GM12878 (cell line): ENCODE measurements at regions not wholly inside any gene's neighbourhood (a gene's known extent, or its start where the extent isn't known, plus 50 kb on each side); places are given as distances from the start of the nearest gene placed in this dataset.

Experiments used
- ATAC-seq: fragments of 200-7000 bp; cut with Tn5 transposase; 3 replicates; pipeline ENCODE4 v1.9.1; 2020; ENCODE audit warnings: mild to moderate bottlenecking, moderate library complexity
- BruUV-seq: library from RNA; stranded (reverse); fragments of 400-500 nt; replicated peaks from 2 replicates; lab custom pipeline; 2021; lab: Mats Ljungman, UMichigan
- CTCF ChIA-PET: fragments of 300-600 bp; sonication (Branson Sonifier 250); formaldehyde crosslinking; extraction: SDS; loops from one replicate; lab custom pipeline; 2021; ENCODE audit warnings: inconsistent platforms; lab: Yijun Ruan, JAX
- POLR2A ChIA-PET: fragments of 350-600 bp; formaldehyde crosslinking; extraction: SDS; loops from one replicate; lab custom pipeline; 2021; ENCODE audit warnings: inconsistent platforms; lab: Charles Lee
- RAD21 ChIA-PET: fragments of 300-600 bp; sonication (Branson Sonifier 250); formaldehyde crosslinking; loops from one replicate; lab custom pipeline; 2023; ENCODE audit warnings: antibody characterized with exemption; ENCODE audit not compliant: unreplicated experiment; lab: Charles Lee
- SMC1A ChIA-PET: fragments of 300-600 bp; sonication (Branson Sonifier 250); formaldehyde crosslinking; loops from one replicate; lab custom pipeline; 2023; ENCODE audit not compliant: unreplicated experiment, uncharacterized antibody; lab: Charles Lee
- DNase-seq: peaks from one replicate; pipeline ENCODE4 v3.0.0-alpha.2; 2011; ENCODE audit warnings: low read depth, low spot score
- FAIRE-seq: peaks from 3 replicates; lab custom pipeline; 2011; peaks lifted over from hg19 to GRCh38; lab: Jason Lieb, UNC
- H2AFZ ChIP-seq: 2 replicates; pipeline ENCODE4 v1.6.0; 2011; ENCODE audit warnings: low read depth, low read length, control low read depth; ENCODE audit not compliant: control insufficient read depth
- H3K27ac ChIP-seq: 2 replicates; pipeline ENCODE4 v1.5.1; 2011; ENCODE audit warnings: control low read depth; ENCODE audit not compliant: control insufficient read depth, insufficient read depth
- H3K27me3 ChIP-seq, 2 experiments: replicated peaks in 1 of 2; 2 replicates each; pipeline versions ENCODE4 v1.6.0 to v1.6.1; 2011; ENCODE audit warnings: low read length in 1 of 2; ENCODE audit not compliant: control insufficient read depth in 2 of 2, insufficient read depth in 2 of 2
- H3K36me3 ChIP-seq, 2 experiments: 2 replicates each; pipeline ENCODE4 v1.5.1; 2011; ENCODE audit warnings: low read length in 1 of 2; ENCODE audit not compliant: control insufficient read depth in 2 of 2, insufficient read depth in 2 of 2
- H3K4me1 ChIP-seq: 2 replicates; pipeline ENCODE4 v1.6.1; 2011; ENCODE audit warnings: mild to moderate bottlenecking, low read length, moderate library complexity, mixed read lengths; ENCODE audit not compliant: control insufficient read depth, insufficient read depth
- H3K4me2 ChIP-seq: 2 replicates; pipeline ENCODE4 v1.6.0; 2011; ENCODE audit warnings: control low read depth; ENCODE audit not compliant: control insufficient read depth, insufficient read depth
- H3K4me3 ChIP-seq: fragments of 200-600 bp; sonication (generic); 2 replicates; pipeline ENCODE4 v1.5.1; 2016
- H3K79me2 ChIP-seq: 2 replicates; pipeline ENCODE4 v1.6.0; 2011; ENCODE audit warnings: low read length; ENCODE audit not compliant: control insufficient read depth, insufficient read depth
- H3K9ac ChIP-seq: 2 replicates; pipeline ENCODE4 v1.8.0; 2011; ENCODE audit warnings: low read length, control low read depth, mixed read lengths; ENCODE audit not compliant: control insufficient read depth, insufficient read depth
- H3K9me3 ChIP-seq: replicated peaks from 3 replicates; pipeline ENCODE4 v1.5.1; 2011; ENCODE audit warnings: mild to moderate bottlenecking, low read length; ENCODE audit not compliant: control insufficient read depth, insufficient read depth
- H4K20me1 ChIP-seq: 2 replicates; pipeline ENCODE4 v1.6.0; 2011; ENCODE audit not compliant: control insufficient read depth, insufficient read depth
- BRCA1 ChIP-seq: IDR thresholded peaks from 2 replicates; pipeline ENCODE4 v1.6.1; 2011; ENCODE audit warnings: low read depth, low read length, improper control_type of control experiment
- CHD1 ChIP-seq: IDR thresholded peaks from 2 replicates; pipeline ENCODE4 v1.6.1; 2012; ENCODE audit warnings: low read depth, low read length, improper control_type of control experiment
- CREB1 ChIP-seq: IDR thresholded peaks from 2 replicates; pipeline ENCODE4 v1.6.1; 2012; ENCODE audit warnings: low read depth, mild to moderate bottlenecking, inconsistent platforms
- FOS ChIP-seq: IDR thresholded peaks from 3 replicates; pipeline ENCODE4 v1.6.1; 2011; ENCODE audit warnings: borderline replicate concordance; ENCODE audit not compliant: insufficient read length; ENCODE audit errors: extremely low read depth
- MLLT1 ChIP-seq: fragments of 450-650 bp; IDR thresholded peaks from 2 replicates; pipeline ENCODE4 v1.6.1; 2016; ENCODE audit warnings: mild to moderate bottlenecking
- NR2C2 ChIP-seq: IDR thresholded peaks from 2 replicates; pipeline ENCODE4 v1.6.1; 2011; ENCODE audit warnings: borderline replicate concordance, low read depth; ENCODE audit not compliant: control insufficient read depth, insufficient read length
- PAX5 ChIP-seq: IDR thresholded peaks from 2 replicates; pipeline ENCODE4 v1.6.1; 2011; ENCODE audit warnings: low read depth, low read length, borderline replicate concordance
- POLR2A ChIP-seq: IDR thresholded peaks from 2 replicates; pipeline ENCODE4 v1.6.1; 2011; ENCODE audit warnings: low read depth, mild to moderate bottlenecking, low read length
- SMARCA5 ChIP-seq: fragments of 450-650 bp; IDR thresholded peaks from 2 replicates; pipeline ENCODE4 v1.6.1; 2017; ENCODE audit warnings: mild to moderate bottlenecking
- SPI1 ChIP-seq: IDR thresholded peaks from 2 replicates; pipeline ENCODE4 v1.6.1; 2011; ENCODE audit warnings: low read depth, mild to moderate bottlenecking, low read length, moderate library complexity, borderline replicate concordance; ENCODE audit not compliant: insufficient read depth
- in situ Hi-C: fragments of 300-500 bp; cut with MboI; formaldehyde crosslinking; loops from 9 replicates; pipeline ENCODE4 v1.14.3; 2018; ENCODE audit warnings: mixed read lengths
- intact Hi-C: fragments of 100-400 bp; cut with micrococcal nuclease; formaldehyde crosslinking; loops from one replicate; pipeline ENCODE4 v1.14.2; 2022; ENCODE audit not compliant: unreplicated experiment
- TF ChIP-seq, protein P1 (sequence below): IDR thresholded peaks from 2 replicates; pipeline ENCODE4 v1.6.1; 2012; ENCODE audit warnings: low read length, inconsistent platforms
- TF ChIP-seq, protein P2 (sequence below): fragments of 450-650 bp; formaldehyde crosslinking; IDR thresholded peaks from 2 replicates; pipeline ENCODE4 v1.5.0; 2022; ENCODE audit warnings: mild to moderate bottlenecking, missing genetic modification characterization
- TF ChIP-seq, protein P3 (sequence below), 3 experiments: IDR thresholded peaks in 2 of 3; conservative IDR thresholded peaks in 1 of 3; 2 replicates each; pipeline ENCODE4 v1.5.1; 2011; ENCODE audit warnings: low read depth in 3 of 3, low read length in 3 of 3, mild to moderate bottlenecking in 3 of 3, control low read depth in 2 of 3, moderate library complexity in 2 of 3, inconsistent platforms in 1 of 3, mixed read lengths in 1 of 3; ENCODE audit not compliant: control insufficient read depth in 2 of 3, insufficient read depth in 1 of 3; ENCODE audit errors: extremely low read depth in 1 of 3
- TF ChIP-seq, protein P4 (sequence below): IDR thresholded peaks from 2 replicates; pipeline ENCODE4 v1.6.1; 2012; ENCODE audit warnings: low read depth, low read length, improper control_type of control experiment

DNA sequence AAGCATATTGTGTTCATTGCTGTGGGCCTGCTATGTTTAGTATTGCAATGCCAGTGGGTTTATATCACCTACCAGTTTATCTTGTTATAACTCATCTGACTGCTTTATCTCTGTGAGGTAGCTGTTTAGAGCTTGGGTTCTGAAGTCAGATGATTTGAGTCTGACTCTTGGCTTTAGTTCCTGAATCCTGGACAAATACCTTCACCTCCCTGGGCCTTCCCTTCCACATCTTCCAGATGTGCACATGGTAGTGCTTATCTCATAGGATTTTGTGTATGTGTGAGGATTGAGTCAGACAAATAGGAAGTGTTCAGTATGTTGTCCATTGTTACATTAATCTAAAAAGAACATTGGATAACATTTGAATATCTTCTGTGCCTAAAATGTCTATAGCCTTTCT, 63.5 kb upstream of the ANKRD10 start (continued):
- no peak for TF ChIP-seq FOS
- TF ChIP-seq, protein P1, sequence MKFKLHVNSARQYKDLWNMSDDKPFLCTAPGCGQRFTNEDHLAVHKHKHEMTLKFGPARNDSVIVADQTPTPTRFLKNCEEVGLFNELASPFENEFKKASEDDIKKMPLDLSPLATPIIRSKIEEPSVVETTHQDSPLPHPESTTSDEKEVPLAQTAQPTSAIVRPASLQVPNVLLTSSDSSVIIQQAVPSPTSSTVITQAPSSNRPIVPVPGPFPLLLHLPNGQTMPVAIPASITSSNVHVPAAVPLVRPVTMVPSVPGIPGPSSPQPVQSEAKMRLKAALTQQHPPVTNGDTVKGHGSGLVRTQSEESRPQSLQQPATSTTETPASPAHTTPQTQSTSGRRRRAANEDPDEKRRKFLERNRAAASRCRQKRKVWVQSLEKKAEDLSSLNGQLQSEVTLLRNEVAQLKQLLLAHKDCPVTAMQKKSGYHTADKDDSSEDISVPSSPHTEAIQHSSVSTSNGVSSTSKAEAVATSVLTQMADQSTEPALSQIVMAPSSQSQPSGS, result no peak

DNA sequence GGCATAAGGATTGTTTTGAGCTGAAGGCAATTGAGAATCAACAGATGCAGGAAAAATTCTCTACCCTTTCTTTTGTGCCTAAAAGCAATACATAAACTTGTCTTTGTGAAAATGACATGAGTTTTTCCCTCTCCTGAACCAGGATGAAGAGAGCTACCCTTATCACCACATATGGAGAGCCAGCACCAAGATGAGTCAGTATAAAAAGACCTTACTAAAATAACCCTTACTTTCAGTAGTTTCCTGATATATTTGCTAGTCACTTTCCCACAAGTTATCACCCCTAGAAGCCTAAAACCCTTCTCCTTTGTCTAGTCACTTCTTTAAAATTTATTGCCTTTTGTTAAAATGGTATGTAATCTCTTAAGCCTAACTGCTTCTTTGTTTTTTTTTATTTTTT, 61.9 kb upstream of the ANKRD10 start:
- no peak for FAIRE-seq
- no peak overlapping the region for H3K27ac ChIP-seq
- no peaks in the 10 kb centered on the region for H4K20me1 ChIP-seq
- TF ChIP-seq PAX5 (no peak), SPI1 (no peak), NR2C2 (no peak), CHD1 (no peak), BRCA1 (no peak), POLR2A (no peak), SMARCA5 (no peak), MLLT1 (no peak), CREB1 (no peak)
- TF ChIP-seq, protein P2, sequence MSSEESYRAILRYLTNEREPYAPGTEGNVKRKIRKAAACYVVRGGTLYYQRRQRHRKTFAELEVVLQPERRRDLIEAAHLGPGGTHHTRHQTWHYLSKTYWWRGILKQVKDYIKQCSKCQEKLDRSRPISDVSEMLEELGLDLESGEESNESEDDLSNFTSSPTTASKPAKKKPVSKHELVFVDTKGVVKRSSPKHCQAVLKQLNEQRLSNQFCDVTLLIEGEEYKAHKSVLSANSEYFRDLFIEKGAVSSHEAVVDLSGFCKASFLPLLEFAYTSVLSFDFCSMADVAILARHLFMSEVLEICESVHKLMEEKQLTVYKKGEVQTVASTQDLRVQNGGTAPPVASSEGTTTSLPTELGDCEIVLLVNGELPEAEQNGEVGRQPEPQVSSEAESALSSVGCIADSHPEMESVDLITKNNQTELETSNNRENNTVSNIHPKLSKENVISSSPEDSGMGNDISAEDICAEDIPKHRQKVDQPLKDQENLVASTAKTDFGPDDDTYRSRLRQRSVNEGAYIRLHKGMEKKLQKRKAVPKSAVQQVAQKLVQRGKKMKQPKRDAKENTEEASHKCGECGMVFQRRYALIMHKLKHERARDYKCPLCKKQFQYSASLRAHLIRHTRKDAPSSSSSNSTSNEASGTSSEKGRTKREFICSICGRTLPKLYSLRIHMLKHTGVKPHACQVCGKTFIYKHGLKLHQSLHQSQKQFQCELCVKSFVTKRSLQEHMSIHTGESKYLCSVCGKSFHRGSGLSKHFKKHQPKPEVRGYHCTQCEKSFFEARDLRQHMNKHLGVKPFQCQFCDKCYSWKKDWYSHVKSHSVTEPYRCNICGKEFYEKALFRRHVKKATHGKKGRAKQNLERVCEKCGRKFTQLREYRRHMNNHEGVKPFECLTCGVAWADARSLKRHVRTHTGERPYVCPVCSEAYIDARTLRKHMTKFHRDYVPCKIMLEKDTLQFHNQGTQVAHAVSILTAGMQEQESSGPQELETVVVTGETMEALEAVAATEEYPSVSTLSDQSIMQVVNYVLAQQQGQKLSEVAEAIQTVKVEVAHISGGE (CRISPR knock-in tag), result no peak
- TF ChIP-seq, protein P3, sequence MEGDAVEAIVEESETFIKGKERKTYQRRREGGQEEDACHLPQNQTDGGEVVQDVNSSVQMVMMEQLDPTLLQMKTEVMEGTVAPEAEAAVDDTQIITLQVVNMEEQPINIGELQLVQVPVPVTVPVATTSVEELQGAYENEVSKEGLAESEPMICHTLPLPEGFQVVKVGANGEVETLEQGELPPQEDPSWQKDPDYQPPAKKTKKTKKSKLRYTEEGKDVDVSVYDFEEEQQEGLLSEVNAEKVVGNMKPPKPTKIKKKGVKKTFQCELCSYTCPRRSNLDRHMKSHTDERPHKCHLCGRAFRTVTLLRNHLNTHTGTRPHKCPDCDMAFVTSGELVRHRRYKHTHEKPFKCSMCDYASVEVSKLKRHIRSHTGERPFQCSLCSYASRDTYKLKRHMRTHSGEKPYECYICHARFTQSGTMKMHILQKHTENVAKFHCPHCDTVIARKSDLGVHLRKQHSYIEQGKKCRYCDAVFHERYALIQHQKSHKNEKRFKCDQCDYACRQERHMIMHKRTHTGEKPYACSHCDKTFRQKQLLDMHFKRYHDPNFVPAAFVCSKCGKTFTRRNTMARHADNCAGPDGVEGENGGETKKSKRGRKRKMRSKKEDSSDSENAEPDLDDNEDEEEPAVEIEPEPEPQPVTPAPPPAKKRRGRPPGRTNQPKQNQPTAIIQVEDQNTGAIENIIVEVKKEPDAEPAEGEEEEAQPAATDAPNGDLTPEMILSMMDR (IDR thresholded peaks at IDR 0.05 in 2 of 3, conservative IDR thresholded peaks at IDR 0.05 in 1 of 3; ENCODE audit: control insufficient read depth in 2 of 3, extremely low read depth in 1 of 3, insufficient read depth in 1 of 3, low read depth in 3 of 3, low read length in 3 of 3), result no peak
- TF ChIP-seq, protein P4, sequence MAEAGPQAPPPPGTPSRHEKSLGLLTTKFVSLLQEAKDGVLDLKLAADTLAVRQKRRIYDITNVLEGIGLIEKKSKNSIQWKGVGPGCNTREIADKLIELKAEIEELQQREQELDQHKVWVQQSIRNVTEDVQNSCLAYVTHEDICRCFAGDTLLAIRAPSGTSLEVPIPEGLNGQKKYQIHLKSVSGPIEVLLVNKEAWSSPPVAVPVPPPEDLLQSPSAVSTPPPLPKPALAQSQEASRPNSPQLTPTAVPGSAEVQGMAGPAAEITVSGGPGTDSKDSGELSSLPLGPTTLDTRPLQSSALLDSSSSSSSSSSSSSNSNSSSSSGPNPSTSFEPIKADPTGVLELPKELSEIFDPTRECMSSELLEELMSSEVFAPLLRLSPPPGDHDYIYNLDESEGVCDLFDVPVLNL, result no peak
- H2AFZ ChIP-seq, result no peak overlapping the region
- no peaks in the 10 kb centered on the region for H3K36me3 ChIP-seq
- SMC1A ChIA-PET, result interaction anchor here (2.6 kb wide), 1 partner anchor 10 kb away, joined by 12 read pairs; no protein-coding TSS in a partner anchor
- DNase-seq, result no peak
- CTCF ChIA-PET, result no interaction called here
- RAD21 ChIA-PET, result no interaction called here
- BruUV-seq, result no TSS peak
- no peak overlapping the region for H3K4me2 ChIP-seq
- peaks cover 3% of the 10 kb centered on the region; the same call in 2 of the 3 replicates for H3K9me3 ChIP-seq
- intact Hi-C loops, result no loop called here
- POLR2A ChIA-PET, result no interaction called here
- no peak for ATAC-seq
- no peaks in the 10 kb centered on the region for H3K79me2 ChIP-seq
- no peak overlapping the region for H3K4me3 ChIP-seq
- H3K9ac ChIP-seq, result no peak overlapping the region
- H3K27me3 ChIP-seq, result no peaks in the 10 kb centered on the region
- in situ Hi-C loops, result no loop called here
- no peaks in the 10 kb centered on the region for H3K4me1 ChIP-seq
